ENCODE measurements at regions not wholly inside any gene's neighbourhood (a gene's known extent, or its start where the extent isn't known, plus 50 kb on each side); places are given as distances from the start of the nearest gene placed in this dataset.

GRCh38 chr5:67536866-67537265 lies 340.3 kb upstream of the CD180 start:
- H3K9me3 ChIP-seq (ENCODE audit: low read length), result no peaks in the 10 kb centered on the region
- H3K36me3 ChIP-seq (ENCODE audit: insufficient read depth, low read length), result no peaks in the 10 kb centered on the region
- no peaks in the 10 kb centered on the region for H3K27me3 ChIP-seq (ENCODE audit: control insufficient read depth in 1 of 2, insufficient read depth in 2 of 2, low read length in 2 of 2)
- peak overlapping the region; percentile 59 for H3K27ac ChIP-seq (ENCODE audit: low read depth, low read length)
- no peak overlapping the region for H3K4me3 ChIP-seq (ENCODE audit: low read depth in 1 of 2, low read length in 2 of 2)
- H3K9ac ChIP-seq (ENCODE audit: low read length), result no peak overlapping the region
- H3K4me1 ChIP-seq (ENCODE audit: insufficient read depth, low read length), result peaks cover 38% of the 10 kb centered on the region

GRCh38 chr5:67530609-67531255 lies 334.1 kb upstream of the CD180 start:
- Histone ChIP-seq H3K27me3 (ENCODE audit: control insufficient read depth in 1 of 2, insufficient read depth in 2 of 2, low read length in 2 of 2) (no peaks in the 10 kb centered on the region), H3K9ac (ENCODE audit: low read length) (no peak overlapping the region), H3K4me1 (ENCODE audit: insufficient read depth, low read length) (peaks cover 9% of the 10 kb centered on the region), H3K4me3 (ENCODE audit: low read depth in 1 of 2, low read length in 2 of 2) (no peak overlapping the region), H3K36me3 (ENCODE audit: insufficient read depth, low read length) (no peaks in the 10 kb centered on the region), H3K9me3 (ENCODE audit: low read length) (no peaks in the 10 kb centered on the region), H3K27ac (ENCODE audit: low read depth, low read length) (no peak overlapping the region)

- H3K9ac ChIP-seq (ENCODE audit: low read length), result no peak overlapping the region
These were observed 332.4 kb upstream of the CD180 start for GRCh38 chr5:67528953-67529352.

DNA sequence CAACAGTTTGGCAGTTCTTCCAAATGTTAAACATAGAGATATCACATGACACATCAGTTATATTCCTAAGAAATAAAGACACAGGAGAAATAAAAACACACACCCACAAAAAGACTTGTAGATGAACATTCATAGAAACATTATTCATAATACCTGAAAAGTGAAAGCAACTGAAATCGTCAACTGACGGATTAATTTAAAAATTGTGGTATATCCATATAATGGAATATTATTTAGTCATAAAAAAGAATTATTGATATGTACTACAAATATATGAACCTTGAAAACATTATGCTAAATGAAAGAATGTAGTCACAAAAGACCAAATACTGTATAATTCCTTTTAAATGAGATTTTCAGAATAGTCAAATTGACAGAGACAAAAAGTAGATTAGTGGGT lies 330.2 kb upstream of the CD180 start:
- Histone ChIP-seq H3K36me3 (ENCODE audit: insufficient read depth, low read length) (no peaks in the 10 kb centered on the region), H3K4me1 (ENCODE audit: insufficient read depth, low read length) (no peaks in the 10 kb centered on the region)

More at GRCh38 chr5:67528953-67529352, 332.4 kb upstream of the CD180 start:
- H3K36me3 ChIP-seq (ENCODE audit: insufficient read depth, low read length), result no peaks in the 10 kb centered on the region
- no peaks in the 10 kb centered on the region for H3K9me3 ChIP-seq (ENCODE audit: low read length)
- H3K27me3 ChIP-seq (ENCODE audit: control insufficient read depth in 1 of 2, insufficient read depth in 2 of 2, low read length in 2 of 2), result no peaks in the 10 kb centered on the region
- peaks cover 9% of the 10 kb centered on the region for H3K4me1 ChIP-seq (ENCODE audit: insufficient read depth, low read length)
- no peak overlapping the region for H3K4me3 ChIP-seq (ENCODE audit: low read depth in 1 of 2, low read length in 2 of 2)
- no peak overlapping the region for H3K27ac ChIP-seq (ENCODE audit: low read depth, low read length)

GRCh38 chr5:67520161-67520908 lies 323.7 kb upstream of the CD180 start:
- no peak overlapping the region for H3K4me3 ChIP-seq (ENCODE audit: low read depth in 1 of 2, low read length in 2 of 2)
- no peak overlapping the region for H3K27ac ChIP-seq (ENCODE audit: low read depth, low read length)
- no peaks in the 10 kb centered on the region for H3K36me3 ChIP-seq (ENCODE audit: insufficient read depth, low read length)
- H3K9me3 ChIP-seq (ENCODE audit: low read length), result no peaks in the 10 kb centered on the region
- peaks cover 3% of the 10 kb centered on the region for H3K4me1 ChIP-seq (ENCODE audit: insufficient read depth, low read length)
- H3K9ac ChIP-seq (ENCODE audit: low read length), result no peak overlapping the region
- H3K27me3 ChIP-seq (ENCODE audit: control insufficient read depth in 1 of 2, insufficient read depth in 2 of 2, low read length in 2 of 2), result no peaks in the 10 kb centered on the region

More for the DNA sequence above, 330.2 kb upstream of the CD180 start:
- no peaks in the 10 kb centered on the region for H3K9me3 ChIP-seq (ENCODE audit: low read length)
- H3K4me3 ChIP-seq (ENCODE audit: low read depth in 1 of 2, low read length in 2 of 2), result no peak overlapping the region
- H3K9ac ChIP-seq (ENCODE audit: low read length), result no peak overlapping the region
- no peak overlapping the region for H3K27ac ChIP-seq (ENCODE audit: low read depth, low read length)
- H3K27me3 ChIP-seq (ENCODE audit: control insufficient read depth in 1 of 2, insufficient read depth in 2 of 2, low read length in 2 of 2), result no peaks in the 10 kb centered on the region

DNA sequence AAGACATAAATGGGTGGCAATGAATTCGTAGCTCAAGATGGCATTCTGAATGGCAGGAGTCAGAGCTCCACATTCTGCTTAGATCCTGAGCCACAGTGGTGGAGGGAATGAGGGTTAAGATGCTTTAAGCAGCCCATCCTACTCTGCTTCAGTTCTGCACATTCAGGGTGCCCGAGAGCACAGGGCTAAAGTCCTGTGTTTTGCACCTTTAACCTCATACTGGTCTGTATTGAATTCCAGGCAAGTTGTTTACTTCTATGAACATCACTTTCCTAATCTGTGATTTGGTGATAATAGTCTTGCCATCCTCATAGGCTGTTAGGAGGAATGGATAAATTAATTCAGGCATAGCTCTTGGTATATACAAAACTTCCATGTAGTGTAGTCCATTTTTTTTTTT lies 321.6 kb upstream of the CD180 start:
- no peak overlapping the region for H3K4me3 ChIP-seq (ENCODE audit: low read depth in 1 of 2, low read length in 2 of 2)
- no peaks in the 10 kb centered on the region for H3K27me3 ChIP-seq (ENCODE audit: control insufficient read depth in 1 of 2, insufficient read depth in 2 of 2, low read length in 2 of 2)
- H3K36me3 ChIP-seq (ENCODE audit: insufficient read depth, low read length), result no peaks in the 10 kb centered on the region
- peaks cover 3% of the 10 kb centered on the region for H3K4me1 ChIP-seq (ENCODE audit: insufficient read depth, low read length)
- no peak overlapping the region for H3K27ac ChIP-seq (ENCODE audit: low read depth, low read length)
- H3K9ac ChIP-seq (ENCODE audit: low read length), result no peak overlapping the region
- no peaks in the 10 kb centered on the region for H3K9me3 ChIP-seq (ENCODE audit: low read length)

GRCh38 chr5:67516948-67517565 lies 320.5 kb upstream of the CD180 start:
- Histone ChIP-seq H3K9ac (ENCODE audit: low read length) (no peak overlapping the region), H3K27me3 (ENCODE audit: control insufficient read depth in 1 of 2, insufficient read depth in 2 of 2, low read length in 2 of 2) (no peaks in the 10 kb centered on the region), H3K27ac (ENCODE audit: low read depth, low read length) (no peak overlapping the region), H3K9me3 (ENCODE audit: low read length) (no peaks in the 10 kb centered on the region), H3K4me3 (ENCODE audit: low read depth in 1 of 2, low read length in 2 of 2) (no peak overlapping the region), H3K4me1 (ENCODE audit: insufficient read depth, low read length) (peaks cover 3% of the 10 kb centered on the region), H3K36me3 (ENCODE audit: insufficient read depth, low read length) (no peaks in the 10 kb centered on the region)

GRCh38 chr5:67515762-67516161 lies 319.2 kb upstream of the CD180 start:
- Histone ChIP-seq H3K4me1 (ENCODE audit: insufficient read depth, low read length) (peaks cover 3% of the 10 kb centered on the region), H3K36me3 (ENCODE audit: insufficient read depth, low read length) (no peaks in the 10 kb centered on the region), H3K9ac (ENCODE audit: low read length) (no peak overlapping the region), H3K27me3 (ENCODE audit: control insufficient read depth in 1 of 2, insufficient read depth in 2 of 2, low read length in 2 of 2) (no peaks in the 10 kb centered on the region), H3K27ac (ENCODE audit: low read depth, low read length) (no peak overlapping the region), H3K4me3 (ENCODE audit: low read depth in 1 of 2, low read length in 2 of 2) (no peak overlapping the region), H3K9me3 (ENCODE audit: low read length) (no peaks in the 10 kb centered on the region)

DNA sequence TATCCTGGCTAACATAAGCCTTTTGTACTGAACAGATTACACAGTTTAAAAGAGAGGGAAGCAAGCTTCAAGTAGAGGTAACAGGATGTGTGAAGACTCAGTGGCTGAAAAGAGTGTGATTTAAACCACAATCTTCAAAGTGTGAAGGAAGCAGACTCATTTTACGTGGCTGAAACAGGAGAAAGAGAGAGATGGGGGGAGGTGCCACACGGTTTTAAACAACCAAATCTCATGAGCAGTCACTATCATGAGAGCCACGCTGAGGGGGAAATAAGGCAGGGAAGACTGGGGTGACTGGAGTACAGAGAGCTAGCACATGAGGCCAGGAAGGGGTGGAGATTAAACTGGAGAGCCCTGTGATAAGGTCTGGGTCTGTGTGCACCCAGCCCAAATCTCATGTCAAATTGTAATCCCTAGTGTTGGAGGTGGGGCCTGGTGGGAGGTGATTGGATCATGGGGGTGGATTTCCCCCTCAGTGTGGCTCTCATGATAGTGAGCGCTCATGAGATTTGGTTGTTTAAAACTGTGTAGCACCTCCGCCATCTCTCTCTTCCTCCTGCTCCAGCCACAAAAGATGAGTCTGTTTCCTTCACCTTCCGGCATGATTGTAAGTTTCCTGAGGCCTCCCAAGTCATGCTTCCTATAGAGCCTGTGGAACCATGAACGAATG lies 318.6 kb upstream of the CD180 start:
- Histone ChIP-seq H3K9ac (ENCODE audit: low read length) (no peak overlapping the region), H3K4me3 (ENCODE audit: low read depth in 1 of 2, low read length in 2 of 2) (no peak overlapping the region), H3K36me3 (ENCODE audit: insufficient read depth, low read length) (no peaks in the 10 kb centered on the region), H3K4me1 (ENCODE audit: insufficient read depth, low read length) (peaks cover 3% of the 10 kb centered on the region), H3K9me3 (ENCODE audit: low read length) (no peaks in the 10 kb centered on the region), H3K27ac (ENCODE audit: low read depth, low read length) (no peak overlapping the region), H3K27me3 (ENCODE audit: control insufficient read depth in 1 of 2, insufficient read depth in 2 of 2, low read length in 2 of 2) (no peaks in the 10 kb centered on the region)

- no peak overlapping the region for H3K27ac ChIP-seq (ENCODE audit: low read depth, low read length)
- H3K4me1 ChIP-seq (ENCODE audit: insufficient read depth, low read length), result no peaks in the 10 kb centered on the region
- H3K9ac ChIP-seq (ENCODE audit: low read length), result no peak overlapping the region
- H3K36me3 ChIP-seq (ENCODE audit: insufficient read depth, low read length), result no peaks in the 10 kb centered on the region
- H3K4me3 ChIP-seq (ENCODE audit: low read depth in 1 of 2, low read length in 2 of 2), result no peak overlapping the region
- H3K27me3 ChIP-seq (ENCODE audit: control insufficient read depth in 1 of 2, insufficient read depth in 2 of 2, low read length in 2 of 2), result no peaks in the 10 kb centered on the region
- no peaks in the 10 kb centered on the region for H3K9me3 ChIP-seq (ENCODE audit: low read length)
These were observed 316.2 kb upstream of the CD180 start for GRCh38 chr5:67512758-67513157.

DNA sequence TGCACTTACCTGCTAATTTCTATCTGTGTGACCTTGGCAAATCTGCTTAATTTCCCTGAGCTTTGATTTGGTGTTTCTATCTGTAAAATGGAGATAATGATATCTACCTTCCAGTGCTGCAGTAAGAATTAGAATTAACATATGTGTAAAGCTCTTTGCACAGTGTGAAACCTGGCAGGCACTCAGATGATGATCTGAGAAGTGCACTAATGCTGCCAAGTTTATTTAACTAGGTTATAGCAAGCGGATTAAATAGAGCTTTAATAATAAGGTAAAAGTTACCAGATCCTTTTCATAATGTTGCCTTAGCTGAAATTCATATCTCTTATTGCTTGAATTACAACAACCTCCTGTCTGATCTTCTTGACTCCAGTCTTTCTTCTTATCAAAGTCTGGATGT lies 315.3 kb upstream of the CD180 start:
- H3K4me3 ChIP-seq (ENCODE audit: low read depth in 1 of 2, low read length in 2 of 2), result no peak overlapping the region

More for the DNA sequence above, 315.3 kb upstream of the CD180 start:
- Histone ChIP-seq H3K27ac (ENCODE audit: low read depth, low read length) (no peak overlapping the region), H3K27me3 (ENCODE audit: control insufficient read depth in 1 of 2, insufficient read depth in 2 of 2, low read length in 2 of 2) (no peaks in the 10 kb centered on the region), H3K9me3 (ENCODE audit: low read length) (no peaks in the 10 kb centered on the region), H3K4me1 (ENCODE audit: insufficient read depth, low read length) (no peaks in the 10 kb centered on the region), H3K36me3 (ENCODE audit: insufficient read depth, low read length) (no peaks in the 10 kb centered on the region), H3K9ac (ENCODE audit: low read length) (no peak overlapping the region)

Measured in muscle layer of colon (tissue), 2 donors.